Stimulated activated naive CD8-positive, alpha-beta T cell treated with anti-CD3 and anti-CD28 coated beads, Interleukin-15, Interleukin-2, amounts not matched to agents 100 ng/mL and 50 ng/mL, for 24 hours (primary cell): ENCODE measurements at regions not wholly inside any gene's neighbourhood (a gene's known extent, or its start where the extent isn't known, plus 50 kb on each side); places are given as distances from the start of the nearest gene placed in this dataset.
"Not testable (repeated sequence)": the region's sequence is repeated elsewhere in the genome, so short reads cannot be mapped to it uniquely, and the experiment has no call there.

Experiments used
- H3K27ac Mint-ChIP-seq: one replicate; pipeline ENCODE4 v1.8.0; 2021; ENCODE audit warnings: mild to moderate bottlenecking, mixed read lengths
- H3K27me3 Mint-ChIP-seq: one replicate; pipeline ENCODE4 v1.8.0; 2021; ENCODE audit warnings: mixed read lengths
- H3K36me3 Mint-ChIP-seq: one replicate; pipeline ENCODE4 v1.8.0; 2021; ENCODE audit warnings: low read depth, mixed read lengths
- H3K4me1 Mint-ChIP-seq: one replicate; pipeline ENCODE4 v1.8.0; 2021; ENCODE audit warnings: low read depth, mixed read lengths
- H3K4me3 Mint-ChIP-seq: one replicate; pipeline ENCODE4 v1.8.0; 2021; ENCODE audit warnings: mild to moderate bottlenecking, mixed read lengths
- H3K9me3 Mint-ChIP-seq: one replicate; pipeline ENCODE4 v1.8.0; 2021; ENCODE audit warnings: mixed read lengths

- H3K27me3 Mint-ChIP-seq, result peaks cover 41% of the 10 kb centered on the region
Observed at GRCh38 chr7:112958775-112959174, 127.9 kb downstream of the GPR85 start.

DNA sequence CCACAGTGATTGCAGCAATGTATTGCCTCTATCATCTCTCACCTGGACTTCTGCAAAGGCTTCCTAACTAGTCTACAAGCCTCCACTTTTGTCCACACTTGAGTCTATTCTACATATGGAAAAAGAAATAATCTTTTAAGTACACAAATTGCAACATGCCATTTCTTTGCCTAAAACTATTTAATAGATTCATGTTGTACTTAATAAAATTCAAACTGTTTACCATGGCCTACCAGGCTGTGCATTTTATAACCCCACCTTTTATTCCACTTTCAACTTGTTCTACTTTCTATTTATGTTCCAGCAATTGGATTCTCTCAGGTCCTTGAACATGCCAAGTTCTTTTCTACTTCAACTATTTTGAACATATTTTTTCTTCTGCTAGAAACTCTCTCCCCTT is 128.7 kb downstream of the GPR85 start:
- peaks cover 34% of the 10 kb centered on the region for H3K27me3 Mint-ChIP-seq
- no peak overlapping the region for H3K4me3 Mint-ChIP-seq
- H3K27ac Mint-ChIP-seq, result no peak overlapping the region
- no peaks in the 10 kb centered on the region for H3K36me3 Mint-ChIP-seq
- H3K4me1 Mint-ChIP-seq, result no peaks in the 10 kb centered on the region
- H3K9me3 Mint-ChIP-seq, result no peaks in the 10 kb centered on the region

More at GRCh38 chr7:112958775-112959174, 127.9 kb downstream of the GPR85 start:
- H3K4me1 Mint-ChIP-seq, result no peaks in the 10 kb centered on the region
- H3K9me3 Mint-ChIP-seq, result no peaks in the 10 kb centered on the region
- H3K27ac Mint-ChIP-seq, result no peak overlapping the region
- H3K36me3 Mint-ChIP-seq, result no peaks in the 10 kb centered on the region
- no peak overlapping the region for H3K4me3 Mint-ChIP-seq

DNA sequence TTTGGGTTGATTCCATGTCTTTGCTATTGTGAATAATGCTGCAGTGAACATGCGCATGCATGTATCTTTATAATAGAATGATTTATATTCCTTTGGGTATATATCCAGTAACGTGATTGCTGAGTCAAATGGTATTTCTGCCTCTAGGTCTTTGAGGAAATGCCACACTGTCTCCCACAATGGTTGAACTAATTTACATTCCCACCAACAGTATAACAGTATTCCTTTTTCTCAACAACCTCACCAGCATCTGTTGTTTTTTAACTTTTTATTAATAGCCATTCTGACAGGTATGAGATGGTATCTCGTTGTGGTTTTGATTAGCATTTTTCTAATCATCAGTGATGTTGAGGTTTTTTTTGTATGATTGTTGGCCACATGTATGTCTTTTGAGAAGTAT is 133.6 kb downstream of the GPR85 start:
- H3K36me3 Mint-ChIP-seq, H3K27ac Mint-ChIP-seq, H3K9me3 Mint-ChIP-seq, H3K4me3 Mint-ChIP-seq, H3K4me1 Mint-ChIP-seq: not testable (repeated sequence)
- peaks cover 46% of the 10 kb centered on the region for H3K27me3 Mint-ChIP-seq

DNA sequence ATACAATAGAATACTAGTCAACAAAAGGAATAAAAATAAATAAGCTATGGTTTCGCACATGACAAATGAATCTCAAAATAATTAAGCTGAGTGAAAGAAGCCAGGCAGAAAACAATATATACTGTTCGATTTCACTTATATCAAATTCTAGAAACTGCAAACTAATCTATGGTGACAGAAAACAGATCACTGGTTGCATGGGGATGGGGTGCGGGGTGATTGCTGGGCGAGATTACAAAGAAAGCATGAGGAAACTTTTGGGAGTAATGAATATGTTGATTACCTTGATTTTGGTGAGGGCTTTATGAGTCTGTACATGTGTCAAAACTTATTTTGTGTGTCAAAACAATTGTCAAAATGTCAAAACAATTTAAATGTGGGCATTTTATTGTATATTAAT is 135.6 kb downstream of the GPR85 start:
- Mint-ChIP-seq H3K27ac (no peak overlapping the region), H3K4me3 (no peak overlapping the region), H3K36me3 (no peaks in the 10 kb centered on the region), H3K4me1 (no peaks in the 10 kb centered on the region), H3K27me3 (peaks cover 42% of the 10 kb centered on the region), H3K9me3 (no peaks in the 10 kb centered on the region)

DNA sequence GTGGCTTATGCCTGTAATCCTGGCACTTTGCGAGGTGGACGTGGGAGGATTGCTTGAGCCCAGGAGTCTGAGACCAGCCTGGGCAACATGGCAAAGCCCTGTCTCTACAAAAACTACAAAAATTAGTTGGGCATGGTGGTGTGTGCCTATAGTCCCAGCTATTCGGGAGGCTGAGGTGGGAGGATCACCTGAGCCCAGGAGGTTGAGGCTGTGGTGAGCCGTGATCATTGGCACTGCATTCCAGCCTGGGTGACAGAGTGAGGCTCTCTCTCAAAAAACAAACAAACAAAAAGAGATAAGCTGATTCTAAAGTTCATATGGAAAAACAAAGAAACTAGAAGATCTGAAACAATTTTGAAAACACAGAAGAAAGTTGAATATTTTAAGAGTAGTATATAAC is 136.9 kb downstream of the GPR85 start:
- H3K27me3 Mint-ChIP-seq, result peaks cover 46% of the 10 kb centered on the region
- not testable (repeated sequence) for H3K4me1 Mint-ChIP-seq, H3K4me3 Mint-ChIP-seq, H3K27ac Mint-ChIP-seq, H3K9me3 Mint-ChIP-seq, H3K36me3 Mint-ChIP-seq

DNA sequence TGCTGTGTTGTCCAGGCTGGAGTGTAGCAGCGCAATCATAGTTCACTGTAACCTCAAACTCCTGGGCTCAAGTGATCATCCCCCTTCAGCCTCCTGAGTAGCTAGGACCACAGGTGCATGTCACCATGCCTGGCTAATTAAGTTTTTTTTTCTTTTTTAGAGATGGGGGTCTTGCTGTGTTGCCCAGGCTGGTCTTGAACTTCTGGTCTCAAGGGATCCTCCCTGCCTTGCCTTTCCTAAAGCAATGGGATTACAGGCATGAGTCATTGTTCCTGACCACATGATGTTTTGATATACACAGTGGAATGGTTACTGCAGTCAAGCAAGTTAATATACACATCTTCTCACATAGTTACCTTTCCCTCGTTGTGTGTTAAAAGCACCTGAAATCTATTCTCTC is 140.3 kb downstream of the GPR85 start:
- Mint-ChIP-seq H3K9me3 (no peaks in the 10 kb centered on the region), H3K4me3 (no peak overlapping the region), H3K4me1 (peaks cover under 1% of the 10 kb centered on the region), H3K36me3 (no peaks in the 10 kb centered on the region), H3K27me3 (peaks cover 45% of the 10 kb centered on the region), H3K27ac (no peak overlapping the region)

GRCh38 chr7:112945046-112945445 is 141.6 kb downstream of the GPR85 start:
- no peak overlapping the region for H3K27ac Mint-ChIP-seq
- no peaks in the 10 kb centered on the region for H3K9me3 Mint-ChIP-seq
- H3K27me3 Mint-ChIP-seq, result peaks cover 33% of the 10 kb centered on the region
- H3K4me3 Mint-ChIP-seq, result no peak overlapping the region
- H3K4me1 Mint-ChIP-seq, result peaks cover 14% of the 10 kb centered on the region
- no peaks in the 10 kb centered on the region for H3K36me3 Mint-ChIP-seq

- H3K9me3 Mint-ChIP-seq, result no peaks in the 10 kb centered on the region
- peaks cover 24% of the 10 kb centered on the region for H3K4me1 Mint-ChIP-seq
- no peak overlapping the region for H3K4me3 Mint-ChIP-seq
- no peak overlapping the region for H3K27ac Mint-ChIP-seq
- no peaks in the 10 kb centered on the region for H3K36me3 Mint-ChIP-seq
- H3K27me3 Mint-ChIP-seq, result peaks cover 16% of the 10 kb centered on the region
Observed at GRCh38 chr7:112942981-112943380, 143.6 kb downstream of the GPR85 start.

DNA sequence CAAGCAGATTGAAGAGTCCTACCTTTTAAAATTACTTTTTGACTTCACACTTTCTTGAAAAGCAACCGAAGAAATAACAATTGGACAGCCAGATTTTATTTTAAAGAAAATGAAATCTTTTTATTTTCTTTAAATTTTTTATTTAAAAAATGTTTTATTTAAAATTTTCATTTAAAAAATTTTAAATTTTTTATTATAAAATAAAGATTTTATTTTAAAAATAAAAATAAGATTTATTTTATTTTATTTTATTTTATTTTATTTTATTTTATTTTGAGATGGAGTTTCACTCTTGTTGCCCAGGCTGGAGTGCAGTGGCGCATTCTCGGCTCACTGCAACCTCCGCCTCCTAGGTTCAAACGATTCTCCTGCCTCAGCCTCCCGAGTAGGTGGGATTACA is 144.5 kb downstream of the GPR85 start:
- not testable (repeated sequence) for H3K36me3 Mint-ChIP-seq, H3K4me3 Mint-ChIP-seq, H3K9me3 Mint-ChIP-seq, H3K27ac Mint-ChIP-seq
- H3K4me1 Mint-ChIP-seq, result peaks cover 33% of the 10 kb centered on the region
- peaks cover 16% of the 10 kb centered on the region for H3K27me3 Mint-ChIP-seq

GRCh38 chr7:112940314-112940732 is 146.3 kb downstream of the GPR85 start:
- Mint-ChIP-seq H3K4me3 (peak overlapping the region; percentile 89), H3K4me1 (peaks cover 48% of the 10 kb centered on the region), H3K27ac (peak overlapping the region; percentile 89), H3K36me3 (peaks cover 2% of the 10 kb centered on the region), H3K27me3 (peaks cover 7% of the 10 kb centered on the region), H3K9me3 (no peaks in the 10 kb centered on the region)

GRCh38 chr7:112939574-112940313 is 146.9 kb downstream of the GPR85 start:
- peaks cover 2% of the 10 kb centered on the region for H3K27me3 Mint-ChIP-seq
- no peaks in the 10 kb centered on the region for H3K9me3 Mint-ChIP-seq
- peak overlapping the region; percentile 89 for H3K27ac Mint-ChIP-seq
- peaks cover 54% of the 10 kb centered on the region for H3K4me1 Mint-ChIP-seq
- H3K4me3 Mint-ChIP-seq, result peak overlapping the region; percentile 89
- peaks cover 7% of the 10 kb centered on the region for H3K36me3 Mint-ChIP-seq

DNA sequence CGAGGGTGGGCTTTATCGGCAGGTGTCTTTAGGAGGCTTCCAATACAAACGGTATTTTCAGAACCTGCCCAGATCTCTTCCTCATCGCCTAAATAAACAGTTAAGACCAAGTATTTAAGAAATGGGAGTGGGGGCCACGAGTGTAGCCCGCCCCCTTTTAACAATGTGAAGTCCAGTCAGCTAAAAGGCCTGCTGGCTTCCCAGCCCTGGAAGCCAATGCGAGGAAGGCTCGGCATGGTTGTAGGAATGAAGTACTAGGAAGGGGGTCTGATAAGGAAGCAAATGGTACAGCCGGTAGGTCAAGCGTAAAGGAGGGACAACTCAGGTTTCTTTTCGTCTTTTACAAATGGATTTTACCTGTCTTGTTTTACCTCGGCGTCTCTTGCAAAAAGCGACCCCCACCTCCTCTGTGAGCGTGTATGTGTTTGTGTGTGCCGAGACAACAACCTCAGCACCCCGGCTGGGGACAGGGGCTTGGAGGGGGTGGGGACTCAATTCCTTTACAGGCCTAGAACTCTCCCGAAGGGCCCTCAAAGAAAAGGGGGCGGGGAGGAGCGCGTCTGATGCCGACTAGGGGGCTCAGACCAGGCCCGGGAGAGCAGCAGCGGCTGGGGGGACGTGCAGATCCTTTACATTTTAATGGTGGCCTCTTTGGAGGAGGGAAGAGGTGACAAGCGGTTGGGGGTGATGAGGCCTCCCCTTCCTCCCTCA is 147.6 kb downstream of the GPR85 start:
- Mint-ChIP-seq H3K4me1 (peaks cover 60% of the 10 kb centered on the region), H3K27me3 (peaks cover 2% of the 10 kb centered on the region)

GRCh38 chr7:112937651-112938415 is 147.6 kb upstream of the TMEM168 start:
- peak overlapping the region; percentile 89 for H3K27ac Mint-ChIP-seq
- peaks cover 13% of the 10 kb centered on the region for H3K36me3 Mint-ChIP-seq
- H3K4me3 Mint-ChIP-seq, result peak overlapping the region; percentile 89
- H3K9me3 Mint-ChIP-seq, result no peaks in the 10 kb centered on the region
- H3K27me3 Mint-ChIP-seq, result no peaks in the 10 kb centered on the region
- peaks cover 63% of the 10 kb centered on the region for H3K4me1 Mint-ChIP-seq

More for the DNA sequence above, 147.6 kb downstream of the GPR85 start:
- no peaks in the 10 kb centered on the region for H3K9me3 Mint-ChIP-seq
- peaks cover 12% of the 10 kb centered on the region for H3K36me3 Mint-ChIP-seq
- H3K27ac Mint-ChIP-seq, result peak overlapping the region; percentile 89
- H3K4me3 Mint-ChIP-seq, result peak overlapping the region; percentile 89

- Mint-ChIP-seq H3K27me3 (no peaks in the 10 kb centered on the region), H3K4me1 (peaks cover 66% of the 10 kb centered on the region), H3K9me3 (no peaks in the 10 kb centered on the region), H3K36me3 (peaks cover 13% of the 10 kb centered on the region), H3K27ac (no peak overlapping the region), H3K4me3 (no peak overlapping the region)
Observed at GRCh38 chr7:112933598-112933997, 143.4 kb upstream of the TMEM168 start.

DNA sequence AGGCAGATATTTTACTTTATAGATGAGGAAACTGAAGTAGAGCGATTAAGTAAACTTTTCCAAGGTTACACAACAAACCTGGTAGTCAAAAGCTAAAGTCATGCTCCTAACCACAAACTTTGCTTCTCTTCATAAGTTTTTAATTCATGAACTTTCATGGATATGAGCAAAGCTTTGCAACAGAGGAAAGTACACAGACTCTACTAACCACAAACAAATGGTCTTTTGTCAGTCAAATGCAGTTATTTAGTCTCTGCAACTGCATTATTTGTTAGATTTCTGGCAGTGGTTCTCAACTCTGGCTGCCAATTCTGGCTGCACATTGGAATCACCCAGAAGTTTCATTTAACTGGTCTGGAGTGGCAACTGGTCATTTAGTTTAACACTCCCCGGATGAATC is 140.6 kb upstream of the TMEM168 start:
- H3K27me3 Mint-ChIP-seq, result no peaks in the 10 kb centered on the region
- peaks cover 41% of the 10 kb centered on the region for H3K4me1 Mint-ChIP-seq
- H3K4me3 Mint-ChIP-seq, result no peak overlapping the region
- H3K9me3 Mint-ChIP-seq, result no peaks in the 10 kb centered on the region
- peaks cover 15% of the 10 kb centered on the region for H3K36me3 Mint-ChIP-seq
- no peak overlapping the region for H3K27ac Mint-ChIP-seq
